GM11168 (cell line): ENCODE measurements at regions not wholly inside any gene's neighbourhood (a gene's known extent, or its start where the extent isn't known, plus 50 kb on each side); places are given as distances from the start of the nearest gene placed in this dataset.

Source experiments
- in situ Hi-C: fragments of 300-500 bp; cut with MboI; formaldehyde crosslinking; loops from one replicate; pipeline ENCODE4 v1.12.0; 2022; ENCODE audit warnings: low sequenced_read_pairs; ENCODE audit not compliant: unreplicated experiment

GRCh38 chrX:16222151-16222550, 54.9 kb downstream of the MAGEB17 start:
- in situ Hi-C loops = no loop called here

- in situ Hi-C loops = no loop called here
These were observed 56.1 kb downstream of the MAGEB17 start for GRCh38 chrX:16223385-16223784.

GRCh38 chrX:16239211-16239610, 71.9 kb downstream of the MAGEB17 start:
- in situ Hi-C loops = no loop called here

GRCh38 chrX:16240231-16240905, 73.1 kb downstream of the MAGEB17 start:
- in situ Hi-C loops = no loop called here

GRCh38 chrX:16240968-16241367, 73.7 kb downstream of the MAGEB17 start:
- in situ Hi-C loops = no loop called here

- in situ Hi-C loops = no loop called here
These were observed 83.0 kb downstream of the MAGEB17 start for GRCh38 chrX:16250296-16250695.

- in situ Hi-C loops = no loop called here
These were observed 84.5 kb downstream of the MAGEB17 start for GRCh38 chrX:16251782-16252181.

GRCh38 chrX:16258882-16259281, 91.6 kb downstream of the MAGEB17 start:
- in situ Hi-C loops = no loop called here

- in situ Hi-C loops = no loop called here
These were observed 100.2 kb downstream of the MAGEB17 start for GRCh38 chrX:16267431-16267830.

- in situ Hi-C loops = no loop called here
These were observed 100.9 kb downstream of the MAGEB17 start for GRCh38 chrX:16268206-16268605.

GRCh38 chrX:16278927-16279326, 111.6 kb downstream of the MAGEB17 start:
- in situ Hi-C loops = no loop called here

GRCh38 chrX:16282209-16282608, 114.9 kb downstream of the MAGEB17 start:
- in situ Hi-C loops = no loop called here

GRCh38 chrX:16284842-16285241, 117.6 kb downstream of the MAGEB17 start:
- in situ Hi-C loops = no loop called here

GRCh38 chrX:16290997-16291396, 123.7 kb downstream of the MAGEB17 start:
- in situ Hi-C loops = no loop called here

- in situ Hi-C loops = no loop called here
These were observed 133.6 kb downstream of the MAGEB17 start for GRCh38 chrX:16300831-16301230.

GRCh38 chrX:16304751-16305150, 137.5 kb downstream of the MAGEB17 start:
- in situ Hi-C loops = no loop called here

GRCh38 chrX:16305187-16305586, 137.9 kb downstream of the MAGEB17 start:
- in situ Hi-C loops = no loop called here

GRCh38 chrX:16307950-16308349, 140.7 kb downstream of the MAGEB17 start:
- in situ Hi-C loops = no loop called here

- in situ Hi-C loops = no loop called here
These were observed 141.5 kb downstream of the MAGEB17 start for GRCh38 chrX:16308773-16309172.

- in situ Hi-C loops = no loop called here
These were observed 143.0 kb downstream of the MAGEB17 start for GRCh38 chrX:16310326-16310725.

GRCh38 chrX:16311671-16312070, 144.4 kb downstream of the MAGEB17 start:
- in situ Hi-C loops = no loop called here

GRCh38 chrX:16312761-16313623, 145.7 kb downstream of the MAGEB17 start:
- in situ Hi-C loops = no loop called here
